K562 (cell line): ENCODE measurements at regions not wholly inside any gene's neighbourhood (a gene's known extent, or its start where the extent isn't known, plus 50 kb on each side); places are given as distances from the start of the nearest gene placed in this dataset.

Experiments used
- BCLAF1 ChIP-seq, 2 experiments: fragments of 450-650 bp in 1 of 2; IDR thresholded peaks; 2 replicates each; pipeline ENCODE4 v1.6.1; 2011 to 2017; ENCODE audit warnings: low read depth in 2 of 2, antibody characterized with exemption in 1 of 2, borderline replicate concordance in 1 of 2, low read length in 1 of 2, mild to moderate bottlenecking in 1 of 2, mixed read lengths in 1 of 2; ENCODE audit not compliant: control insufficient read depth in 1 of 2
- CBX5 ChIP-seq: IDR thresholded peaks from 2 replicates; pipeline ENCODE4 v1.6.1; 2014; ENCODE audit warnings: low read depth, borderline replicate concordance
- CXXC5 ChIP-seq: fragments of 250-450 bp; sonication (Bioruptor Pico); IDR thresholded peaks from 2 replicates; pipeline ENCODE4 v1.8.0; 2022; ENCODE audit warnings: inconsistent platforms, mild to moderate bottlenecking, moderate library complexity
- DMBX1 ChIP-seq: fragments of 250-450 bp; sonication (Bioruptor Pico); IDR thresholded peaks from 2 replicates; pipeline ENCODE4 v1.8.0; 2022; ENCODE audit warnings: inconsistent platforms, mild to moderate bottlenecking, moderate library complexity, borderline replicate concordance
- EP300 ChIP-seq: IDR thresholded peaks from 2 replicates; pipeline ENCODE4 v1.6.1; 2012; ENCODE audit warnings: low read length, improper control_type of control experiment
- ETV1 ChIP-seq: fragments of 450-650 bp; conservative IDR thresholded peaks from 2 replicates; pipeline ENCODE4 v1.6.1; 2016; ENCODE audit warnings: missing genetic modification characterization, control low read depth, low read depth, missing compliant biosample characterization
- FOXA1 ChIP-seq: fragments of 450-650 bp; IDR thresholded peaks from 2 replicates; pipeline ENCODE4 v1.6.1; 2016; ENCODE audit warnings: mild to moderate bottlenecking, borderline replicate concordance
- HNRNPL ChIP-seq: fragments of 200-400 bp; formaldehyde crosslinking; IDR thresholded peaks from 2 replicates; pipeline ENCODE4 v1.6.1; 2017; ENCODE audit warnings: low read depth, mild to moderate bottlenecking, low read length
- HSF4 ChIP-seq: fragments of 250-450 bp; sonication (Bioruptor Pico); IDR thresholded peaks from 2 replicates; pipeline ENCODE4 v2.1.2; 2022; ENCODE audit warnings: mild to moderate bottlenecking, moderate library complexity, borderline replicate concordance
- JUND ChIP-seq, 2 experiments: IDR thresholded peaks; 2 replicates in 1 of 2; 3 replicates in 1 of 2; pipeline ENCODE4 v1.6.1; 2011; ENCODE audit warnings: borderline replicate concordance in 2 of 2, low read depth in 2 of 2, low read length in 2 of 2, improper control_type of control experiment in 1 of 2, missing biosample characterization in 1 of 2, missing genetic modification characterization in 1 of 2, missing genetic modification reagents in 1 of 2
- KLF1 ChIP-seq: fragments of 450-650 bp; IDR thresholded peaks from 2 replicates; pipeline ENCODE4 v1.6.1; 2016; ENCODE audit warnings: missing genetic modification characterization, missing compliant biosample characterization
- NCOA6 ChIP-seq: fragments of 450-650 bp; IDR thresholded peaks from 2 replicates; pipeline ENCODE4 v1.6.1; 2017; ENCODE audit warnings: mild to moderate bottlenecking
- NR1H2 ChIP-seq: sonication (generic); formaldehyde crosslinking; IDR thresholded peaks from 2 replicates; pipeline ENCODE4 v1.4.0; 2020; ENCODE audit warnings: mild to moderate bottlenecking, missing genetic modification reagents
- NR4A1 ChIP-seq, 2 experiments: fragments of 250-450 bp in 1 of 2; fragments of 450-650 bp in 1 of 2; sonication (Bioruptor Pico) in 1 of 2; IDR thresholded peaks; 2 replicates each; pipeline versions ENCODE4 v1.4.0 to v1.6.1; 2016 to 2020; ENCODE audit warnings: mild to moderate bottlenecking in 2 of 2, missing compliant biosample characterization in 1 of 2, missing genetic modification characterization in 1 of 2, moderate library complexity in 1 of 2
- POLR2B ChIP-seq: fragments of 450-650 bp; IDR thresholded peaks from 2 replicates; pipeline ENCODE4 v1.6.1; 2018; ENCODE audit warnings: low read depth; ENCODE audit not compliant: partially characterized antibody
- PPARD ChIP-seq: fragments of 250-450 bp; sonication (Bioruptor Pico); IDR thresholded peaks from 2 replicates; pipeline ENCODE4 v1.8.0; 2022; ENCODE audit warnings: inconsistent platforms, mild to moderate bottlenecking, moderate library complexity
- PTRF ChIP-seq: fragments of 450-650 bp; IDR thresholded peaks from 2 replicates; pipeline ENCODE4 v1.6.1; 2016; ENCODE audit warnings: mild to moderate bottlenecking, missing genetic modification characterization, missing compliant biosample characterization
- TAF1 ChIP-seq: IDR thresholded peaks from 2 replicates; pipeline ENCODE4 v1.6.1; 2011; ENCODE audit warnings: mild to moderate bottlenecking, low read length, moderate library complexity; ENCODE audit not compliant: insufficient read depth, control insufficient read depth, severe bottlenecking; ENCODE audit errors: extremely low read depth
- TBL1XR1 ChIP-seq, 2 experiments: IDR thresholded peaks; 2 replicates each; pipeline ENCODE4 v1.6.1; 2012; ENCODE audit warnings: improper control_type of control experiment in 2 of 2, low read length in 2 of 2, mild to moderate bottlenecking in 1 of 2
- TCFL5 ChIP-seq: fragments of 250-450 bp; sonication (Bioruptor Pico); conservative IDR thresholded peaks from 2 replicates; pipeline ENCODE4 v1.6.1; 2021; ENCODE audit warnings: mild to moderate bottlenecking, moderate library complexity, matching md5 sums
- TEAD1 ChIP-seq, 2 experiments: fragments of 450-650 bp in 1 of 2; sonication (generic) in 1 of 2; formaldehyde crosslinking; IDR thresholded peaks; 2 replicates each; pipeline versions ENCODE4 v1.4.0 to v1.8.0; 2020 to 2022; ENCODE audit warnings: mild to moderate bottlenecking in 2 of 2, missing genetic modification reagents in 1 of 2
- ZC3H11A ChIP-seq: IDR thresholded peaks from 2 replicates; pipeline ENCODE4 v1.6.1; 2012; ENCODE audit warnings: low read depth, low read length, improper control_type of control experiment
- ZNF23 ChIP-seq: fragments of 250-450 bp; sonication (Bioruptor Pico); IDR thresholded peaks from 2 replicates; pipeline ENCODE4 v1.4.0; 2020; ENCODE audit warnings: mild to moderate bottlenecking
- ZNF431 ChIP-seq: sonication (generic); formaldehyde crosslinking; IDR thresholded peaks from 2 replicates; pipeline ENCODE4 v1.8.0; 2022; ENCODE audit warnings: mild to moderate bottlenecking, missing genetic modification reagents
- ZNF696 ChIP-seq: fragments of 250-450 bp; sonication (Bioruptor Pico); conservative IDR thresholded peaks from 2 replicates; pipeline ENCODE4 v1.4.0; 2020; ENCODE audit warnings: mild to moderate bottlenecking, moderate library complexity
- ZNF79 ChIP-seq: fragments of 250-450 bp; sonication (Bioruptor Pico); IDR thresholded peaks from 2 replicates; pipeline ENCODE4 v1.4.0; 2020; ENCODE audit warnings: low read depth, mild to moderate bottlenecking, moderate library complexity

GRCh38 chr6:27157459-27158315 lies 89.8 kb upstream of the PRSS16 start (continued):
- TF ChIP-seq TAF1 (no peak), FOXA1 (no peak), ZNF696 (CRISPR knock-in tag) (no peak), BCLAF1 (IDR thresholded peaks at IDR 0.05; ENCODE audit: borderline replicate concordance in 1 of 2, control insufficient read depth in 1 of 2, low read depth in 2 of 2, low read length in 1 of 2) (peak in 1 of 2 experiments; percentile 65; a peak in 1 of 4 replicates), HSF4 (CRISPR knock-in tag) (no peak), CBX5 (no peak), NR4A1 (CRISPR knock-in tag; IDR thresholded peaks at IDR 0.05) (no peak), NR4A1 (tag; IDR thresholded peaks at IDR 0.05) (no peak), ZC3H11A (no peak), POLR2B (no peak), HNRNPL (no peak), PPARD (CRISPR knock-in tag) (no peak), TEAD1 (CRISPR knock-in tag; IDR thresholded peaks at IDR 0.05) (peak in 1 of 2 experiments; percentile 61; a peak in 1 of 4 replicates), DMBX1 (no peak), ZNF23 (CRISPR knock-in tag) (no peak), EP300 (peak; percentile 49), TBL1XR1 (IDR thresholded peaks at IDR 0.05; ENCODE audit: low read length in 2 of 2) (no peak; a peak in 2 of 4 replicates), PTRF (no peak), JUND (IDR thresholded peaks at IDR 0.05; ENCODE audit: borderline replicate concordance, low read depth, low read length) (peak; percentile 31; the same call in 1 of the 2 replicates), JUND (tag; IDR thresholded peaks at IDR 0.05; ENCODE audit: borderline replicate concordance, low read depth, low read length) (peak; percentile 57; the same call in 1 of the 3 replicates), CXXC5 (CRISPR knock-in tag) (peak; percentile 80), NR1H2 (no peak), KLF1 (no peak), TCFL5 (no peak), ETV1 (0 out of 2 replicates have a peak, but pooled peaks have one; percentile 10), ZNF431 (CRISPR knock-in tag) (peak; percentile 31; the same call in 1 of the 2 replicates), NCOA6 (no peak), ZNF79 (no peak)
